HG02973 (cell line): ENCODE measurements at regions not wholly inside any gene's neighbourhood (a gene's known extent, or its start where the extent isn't known, plus 50 kb on each side); places are given as distances from the start of the nearest gene placed in this dataset.
"Not testable (repeated sequence)": the region's sequence is repeated elsewhere in the genome, so short reads cannot be mapped to it uniquely, and the experiment has no call there.

Experiments
- ATAC-seq: cut with Tn5 transposase; IDR thresholded peaks from one replicate; pipeline ENCODE4 v1.9.1; 2021; ENCODE audit warnings: moderate library complexity; ENCODE audit not compliant: unreplicated experiment

- ATAC-seq, result no peak
Measured at GRCh38 chr1:30084909-30085571, 638.3 kb downstream of the MATN1 start.

DNA sequence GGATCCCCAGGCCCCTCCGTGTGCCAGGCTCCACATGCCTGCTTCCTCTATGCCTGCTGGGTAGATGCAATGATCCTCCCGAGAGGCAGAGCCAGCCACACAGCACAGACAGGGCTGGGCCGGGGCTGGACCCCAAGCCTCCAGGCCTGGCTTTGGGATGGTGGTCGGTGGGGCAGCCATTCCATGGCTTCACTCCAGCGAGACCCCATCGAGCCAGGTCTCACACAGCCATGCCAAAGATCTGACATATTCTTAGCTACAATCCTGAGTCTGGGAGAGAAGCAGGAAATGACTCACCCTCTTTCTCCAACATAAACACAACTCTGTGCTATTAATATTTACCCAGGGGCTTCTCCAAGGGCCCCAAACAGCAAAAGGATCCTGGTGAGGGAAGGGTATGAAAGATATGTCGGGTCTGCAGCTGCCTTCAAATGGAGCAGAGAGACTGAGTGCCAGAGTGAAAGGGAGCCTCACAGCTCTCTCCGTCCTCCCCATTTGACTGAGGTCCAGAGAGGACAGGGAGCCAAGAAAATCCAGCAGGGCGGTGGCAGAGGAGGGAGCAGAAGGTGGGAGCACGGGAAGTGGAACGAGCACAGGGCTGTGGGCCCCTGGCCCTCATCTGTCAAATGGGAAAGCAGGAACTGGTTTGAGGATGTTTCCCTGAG is 639.5 kb downstream of the MATN1 start:
- ATAC-seq, result no peak

- ATAC-seq, result no peak
Measured at GRCh38 chr1:30081379-30082102, 641.8 kb downstream of the MATN1 start.

DNA sequence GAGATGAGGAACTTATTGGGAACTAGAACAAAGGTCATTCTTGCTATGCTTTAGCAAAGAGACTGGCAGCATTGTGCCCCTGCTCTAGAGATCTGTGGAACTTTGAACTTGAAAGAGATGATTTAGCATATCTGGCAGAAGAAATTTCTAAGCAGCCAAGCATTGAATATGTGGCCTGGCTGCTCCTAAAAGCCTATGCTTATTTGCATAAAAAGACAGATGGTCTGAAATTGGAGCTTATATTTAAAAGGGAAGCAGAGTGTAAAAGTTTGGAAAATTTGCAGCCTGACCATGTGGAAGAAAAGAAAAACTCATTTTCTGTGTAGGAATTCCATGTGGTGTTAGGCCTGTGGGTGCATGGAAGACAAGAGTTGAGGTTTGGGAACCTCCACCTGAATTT is 647.5 kb downstream of the MATN1 start:
- not testable (repeated sequence) for ATAC-seq

- ATAC-seq, result no peak
Measured at GRCh38 chr1:30068787-30069472, 654.5 kb downstream of the MATN1 start.

- no peak for ATAC-seq
Measured at GRCh38 chr1:30064547-30064946, 658.8 kb downstream of the MATN1 start.

- ATAC-seq, result no peak
Measured at GRCh38 chr1:30063621-30064280, 659.6 kb downstream of the MATN1 start.

GRCh38 chr1:30061292-30062220 is 661.8 kb downstream of the MATN1 start:
- ATAC-seq, result no peak

DNA sequence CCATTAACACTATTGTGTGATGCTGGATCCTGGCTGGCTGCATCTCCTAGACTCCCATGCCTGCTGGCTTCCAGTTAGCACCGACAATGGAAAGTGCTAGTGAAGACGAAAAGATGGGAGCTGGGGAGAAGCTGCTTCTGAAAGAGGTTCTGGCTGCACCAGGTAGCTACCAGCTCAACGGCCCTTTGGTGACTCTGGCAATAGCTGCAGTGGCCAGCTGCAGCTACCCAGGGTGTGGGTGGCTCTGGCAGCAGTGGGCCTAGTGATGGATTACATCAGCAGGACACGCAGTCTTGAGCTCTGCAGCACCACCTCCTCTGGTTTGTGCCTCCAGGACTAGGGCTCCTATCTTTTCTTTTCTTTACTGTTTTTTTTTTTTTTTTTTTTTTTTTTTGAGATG is 662.6 kb downstream of the MATN1 start:
- no peak for ATAC-seq

GRCh38 chr1:30058970-30059369 is 664.4 kb downstream of the MATN1 start:
- ATAC-seq, result no peak

GRCh38 chr1:30054126-30054525 is 669.3 kb downstream of the MATN1 start:
- no peak for ATAC-seq

DNA sequence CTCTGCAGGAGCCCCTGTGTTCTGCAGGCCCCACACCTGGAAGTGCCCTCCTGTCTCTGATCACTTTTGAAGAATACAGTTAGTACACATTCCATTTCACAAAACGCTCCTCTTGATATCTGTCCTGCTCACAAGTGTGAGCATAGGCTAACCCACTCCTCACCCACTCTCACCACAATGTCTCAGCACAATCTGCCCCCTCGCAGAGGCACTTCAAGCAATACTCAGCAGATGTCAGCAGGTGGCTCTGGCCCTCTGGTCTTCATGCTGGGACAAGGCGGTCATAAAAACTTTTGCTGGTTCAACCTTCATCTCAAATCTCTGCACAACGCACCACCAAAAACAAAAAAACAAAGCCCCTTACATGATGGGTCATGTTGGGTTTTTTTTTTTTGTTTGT is 671.2 kb downstream of the MATN1 start:
- ATAC-seq, result no peak

- no peak for ATAC-seq
Measured at GRCh38 chr1:30051777-30052176, 671.6 kb downstream of the MATN1 start.

GRCh38 chr1:30049748-30050296 is 673.6 kb downstream of the MATN1 start:
- no peak for ATAC-seq

- no peak for ATAC-seq
Measured at GRCh38 chr1:30048905-30049304, 674.5 kb downstream of the MATN1 start.

DNA sequence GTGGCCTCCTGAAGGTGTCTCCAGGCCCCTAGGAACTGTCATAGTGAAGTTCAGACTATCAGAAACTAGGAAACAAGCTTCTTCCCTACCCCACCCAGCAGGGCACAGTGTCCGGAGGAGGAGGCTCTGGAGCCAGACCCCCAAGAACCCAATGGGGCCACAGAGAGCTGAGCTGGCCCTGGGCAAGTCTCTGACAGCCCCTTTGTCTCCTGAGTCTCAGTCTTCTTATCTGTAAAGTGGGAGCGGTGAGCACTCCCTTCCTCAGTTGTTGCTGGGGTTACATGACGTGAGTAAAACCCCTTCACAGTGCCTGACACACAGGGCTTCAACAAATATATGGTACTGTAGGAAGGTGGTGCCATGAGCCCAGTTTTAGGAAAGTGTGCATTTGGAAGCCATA is 675.8 kb downstream of the MATN1 start:
- ATAC-seq, result no peak

DNA sequence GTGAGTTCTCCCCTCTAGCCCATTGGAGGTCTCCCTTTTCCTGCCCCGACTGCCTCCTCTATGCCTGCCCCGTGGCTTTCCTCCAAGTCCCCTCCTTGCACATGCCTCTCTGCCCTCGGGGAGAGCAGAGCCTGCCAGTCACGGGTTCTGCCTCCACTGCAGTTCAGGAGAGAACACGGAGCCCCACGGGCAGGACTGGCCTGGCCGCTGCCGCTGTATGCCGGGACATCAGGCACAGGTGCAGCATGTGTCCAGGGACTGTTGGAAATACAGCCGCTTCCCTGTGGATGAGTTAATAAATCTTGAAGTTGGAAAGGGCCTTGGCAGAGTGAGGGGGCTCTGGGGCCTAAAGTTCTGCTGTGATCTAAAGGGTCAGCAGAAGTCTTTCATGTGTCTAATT is 676.6 kb downstream of the MATN1 start:
- ATAC-seq, result no peak

DNA sequence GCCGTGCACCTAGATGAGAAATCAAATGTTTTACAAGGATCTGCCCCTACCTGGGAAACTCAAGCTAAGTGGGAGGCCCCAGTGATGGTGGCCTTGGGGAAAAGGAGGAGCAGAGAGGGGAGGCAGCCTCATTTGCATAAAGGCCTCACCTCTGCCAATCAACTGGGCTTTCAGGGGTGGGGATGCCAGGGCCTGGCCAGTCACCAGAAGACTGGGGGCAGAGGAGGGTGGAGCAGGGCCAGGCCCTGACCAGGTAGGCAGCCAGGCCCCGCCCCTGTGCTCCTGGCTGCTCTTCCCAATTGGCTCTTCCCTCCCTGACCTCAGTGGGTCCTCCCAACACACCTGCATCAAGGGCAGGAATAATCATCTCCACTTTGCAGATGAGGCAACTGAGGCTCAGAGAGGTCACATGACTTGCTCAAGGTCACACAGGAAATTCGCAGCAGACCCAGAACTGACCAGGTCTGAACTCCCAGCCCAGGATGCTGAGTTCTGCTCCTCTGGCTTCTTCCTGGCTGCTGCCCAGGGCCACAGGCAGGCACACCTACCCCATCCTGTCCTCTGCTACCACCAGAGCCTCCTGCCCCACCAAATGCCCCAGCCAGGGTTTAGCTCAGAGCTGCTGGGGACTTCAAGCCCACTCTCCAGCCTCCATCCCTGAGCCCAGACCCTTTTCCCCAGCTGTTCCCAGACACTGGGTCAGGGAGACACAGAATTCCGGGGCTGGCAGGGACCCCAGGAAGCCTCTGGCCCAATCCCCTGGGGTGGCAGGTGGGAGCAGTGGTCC is 677.9 kb downstream of the MATN1 start:
- no peak for ATAC-seq

- no peak for ATAC-seq
Measured at GRCh38 chr1:30044656-30045144, 678.7 kb downstream of the MATN1 start.
